ENCODE measurements at regions not wholly inside any gene's neighbourhood (a gene's known extent, or its start where the extent isn't known, plus 50 kb on each side); places are given as distances from the start of the nearest gene placed in this dataset.

GRCh38 chr2:42929546-42930024 is 137.2 kb upstream of the HAAO start:
- TF ChIP-seq CTCF (IDR thresholded peaks at IDR 0.05; ENCODE audit: low read depth, low read length): no peak
- TF ChIP-seq POLR2A (IDR thresholded peaks at IDR 0.05; ENCODE audit: extremely low read depth, insufficient read length): no peak
- no peak for TF ChIP-seq MAX (IDR thresholded peaks at IDR 0.05; ENCODE audit: low read depth, low read length)
- TF ChIP-seq MYC (IDR thresholded peaks at IDR 0.05; ENCODE audit: low read depth, low read length): no peak
